NCI-H2029 (cell line): ENCODE measurements at regions not wholly inside any gene's neighbourhood (a gene's known extent, or its start where the extent isn't known, plus 50 kb on each side); places are given as distances from the start of the nearest gene placed in this dataset.
"Not testable (repeated sequence)": the region's sequence is repeated elsewhere in the genome, so short reads cannot be mapped to it uniquely, and the experiment has no call there.

ENCODE experiments used
- DNase-seq: peaks from one replicate; lab custom pipeline; 2025; lab: John Stamatoyannopoulos, UW

- DNase-seq: no peak
Observed at GRCh38 chr9:80836013-80836412, 853.3 kb downstream of the TLE1 start.

GRCh38 chr9:80831751-80832150 lies 857.6 kb downstream of the TLE1 start:
- no peak for DNase-seq

GRCh38 chr9:80811656-80812055 lies 877.7 kb downstream of the TLE1 start:
- no peak for DNase-seq

- DNase-seq: no peak
Observed at GRCh38 chr9:80811003-80811402, 878.3 kb downstream of the TLE1 start.

DNA sequence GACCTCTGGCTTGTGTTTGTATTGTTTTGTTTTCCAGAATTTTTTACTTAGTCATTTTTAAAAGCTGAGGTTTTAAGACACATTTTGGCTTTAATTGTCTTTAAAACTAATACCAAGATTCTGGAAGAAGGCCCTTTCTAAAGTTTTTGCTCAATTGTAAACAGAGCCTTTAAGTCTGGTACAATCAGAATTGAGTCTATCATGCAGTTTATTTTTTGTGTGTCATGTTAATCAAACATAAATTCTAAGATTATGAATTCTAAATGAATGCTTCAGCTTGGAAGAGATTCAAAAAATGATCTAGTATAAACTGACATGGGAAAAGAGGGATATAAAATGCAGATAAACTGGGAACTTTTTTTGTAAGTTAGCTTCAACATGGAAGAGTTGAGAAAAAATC lies 882.7 kb downstream of the TLE1 start:
- no peak for DNase-seq

DNA sequence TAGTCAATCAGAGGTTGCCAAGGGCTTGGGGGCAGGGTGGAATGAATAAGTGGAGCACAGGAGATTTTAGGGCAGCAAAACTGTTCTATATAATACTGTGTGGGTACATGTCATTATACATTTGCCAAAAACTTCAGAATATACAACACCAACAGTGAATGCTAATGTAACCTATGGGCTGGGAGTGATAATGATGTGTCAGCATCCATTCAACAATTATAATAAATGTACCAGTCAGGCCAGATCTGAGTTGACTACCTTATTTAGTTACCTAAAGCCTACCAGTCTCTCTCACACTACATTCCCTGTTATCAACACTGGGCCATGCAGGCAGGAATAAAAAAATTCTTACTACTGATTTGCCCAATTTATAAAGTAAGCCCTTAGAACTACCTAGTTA lies 884.5 kb downstream of the TLE1 start:
- DNase-seq: no peak

- no peak for DNase-seq
Observed at GRCh38 chr9:80797831-80798688, 891.3 kb downstream of the TLE1 start.

GRCh38 chr9:80797101-80797829 lies 892.1 kb downstream of the TLE1 start:
- DNase-seq: no peak

GRCh38 chr9:80796632-80797031 lies 892.7 kb downstream of the TLE1 start:
- no peak for DNase-seq

- no peak for DNase-seq
Observed at GRCh38 chr9:80794197-80794596, 895.1 kb downstream of the TLE1 start.

GRCh38 chr9:80793706-80794105 lies 895.6 kb downstream of the TLE1 start:
- DNase-seq: no peak

DNA sequence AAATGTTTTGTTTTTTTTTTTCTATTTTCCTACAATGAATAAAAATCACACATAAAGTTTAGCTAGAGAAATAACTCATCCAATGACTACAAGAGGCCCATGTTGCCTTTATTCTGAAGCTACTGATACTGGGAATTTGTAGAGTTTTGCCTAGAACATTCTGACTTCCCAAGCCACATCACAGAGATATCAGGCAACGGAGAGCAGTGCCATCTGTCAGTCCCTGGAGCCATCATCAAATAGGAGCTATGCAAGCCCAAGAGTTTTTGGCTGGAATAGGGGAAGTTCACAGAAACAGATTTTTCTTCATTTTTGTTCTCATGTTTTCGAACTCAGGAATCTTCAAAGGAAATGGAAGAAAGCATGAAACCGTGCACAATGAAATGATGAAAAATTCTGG lies 896.6 kb downstream of the TLE1 start:
- no peak for DNase-seq

GRCh38 chr9:80791836-80792235 lies 897.5 kb downstream of the TLE1 start:
- DNase-seq: no peak

DNA sequence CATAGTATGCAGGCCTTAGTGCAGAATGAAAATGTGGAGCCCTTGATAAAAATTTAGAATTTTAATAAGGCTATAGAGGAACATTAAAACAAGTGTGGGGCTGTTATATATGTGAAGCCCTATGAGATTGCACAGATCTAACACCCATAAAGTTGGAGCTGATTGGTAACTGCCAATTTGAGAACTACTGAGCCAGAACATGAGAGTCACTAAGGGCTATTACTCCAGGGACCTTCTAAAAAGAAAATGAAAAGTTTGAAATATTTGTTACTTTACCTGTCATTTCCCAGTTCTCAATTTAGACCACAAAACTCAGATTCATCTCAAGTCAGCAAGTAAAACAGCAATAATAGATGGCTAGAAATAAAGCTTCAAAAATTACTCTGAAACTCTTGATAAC lies 898.6 kb downstream of the TLE1 start:
- no peak for DNase-seq

DNA sequence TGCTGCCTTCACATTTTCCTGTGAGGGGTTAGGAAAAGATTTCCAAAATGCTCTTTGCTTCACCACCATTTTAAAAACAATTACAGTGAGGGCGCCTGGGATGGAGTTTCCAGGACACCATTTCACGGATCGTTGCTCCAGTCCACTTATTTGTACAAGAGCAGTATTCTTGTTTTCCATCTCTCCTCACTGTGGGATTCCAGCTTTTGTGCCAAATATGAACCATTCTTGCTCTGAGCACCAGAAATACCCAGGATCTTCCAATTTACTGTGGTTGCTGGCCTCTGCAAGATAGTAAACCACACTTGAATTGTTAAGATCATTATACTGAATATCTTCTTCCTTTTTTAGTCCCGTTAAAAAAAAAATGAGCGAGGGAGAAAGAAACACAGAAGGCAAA lies 899.5 kb downstream of the TLE1 start:
- no peak for DNase-seq

DNA sequence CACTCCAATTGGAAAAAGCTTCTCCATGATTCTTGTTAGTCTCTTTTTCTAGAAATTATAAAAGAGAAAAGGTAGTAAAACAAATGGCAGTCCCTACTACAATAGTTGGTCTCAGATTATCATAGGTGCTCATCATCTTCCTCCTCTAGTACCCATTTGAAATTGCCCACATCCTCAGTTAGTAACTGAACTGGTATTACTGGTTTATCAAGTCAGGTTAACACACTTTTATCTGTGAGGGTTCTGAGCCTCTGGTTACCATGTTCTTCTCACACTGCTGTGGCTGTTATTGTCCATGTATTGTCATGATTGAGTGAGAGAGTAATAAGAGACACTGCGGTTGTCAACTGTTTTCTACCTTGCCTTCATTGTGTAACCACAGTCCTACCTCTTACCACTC lies 901.7 kb downstream of the TLE1 start:
- peak; percentile 10 for DNase-seq

DNA sequence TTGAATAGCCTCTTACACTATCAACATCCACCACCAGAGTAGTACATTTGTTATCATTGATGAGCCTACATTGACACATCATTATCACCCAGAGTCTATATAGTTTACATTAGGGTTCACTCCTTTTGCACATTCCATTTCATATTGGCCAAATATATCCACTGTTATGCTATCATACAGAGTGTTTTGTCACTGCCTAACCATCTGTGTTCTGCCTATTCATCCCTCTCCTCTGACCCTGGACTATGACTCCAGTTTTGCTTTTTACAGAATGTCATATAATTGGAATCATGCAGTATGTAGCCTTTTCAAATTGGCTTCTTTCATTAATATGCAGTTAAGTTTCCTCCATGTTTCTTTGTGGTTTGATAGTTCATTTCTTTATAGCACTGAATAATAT lies 904.7 kb downstream of the TLE1 start:
- DNase-seq: no peak

DNA sequence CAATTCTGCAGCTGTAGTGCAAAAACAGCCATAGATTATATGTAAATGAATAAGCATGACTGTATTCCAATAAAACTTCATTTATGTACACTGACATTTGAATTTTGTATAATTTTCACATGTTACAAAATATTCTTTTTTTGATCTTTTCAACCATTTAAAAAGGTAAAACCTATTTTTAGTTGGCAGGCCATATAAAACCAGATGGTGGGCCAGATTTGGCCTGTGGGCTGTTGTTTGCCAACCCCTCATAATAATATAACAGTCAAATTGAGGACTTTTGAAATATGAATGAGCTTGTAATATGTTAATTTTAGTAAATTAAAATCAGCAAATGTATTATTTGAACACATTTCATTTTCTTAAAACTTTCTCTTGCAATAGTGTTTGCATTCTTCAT lies 913.4 kb downstream of the TLE1 start:
- DNase-seq: no peak

DNA sequence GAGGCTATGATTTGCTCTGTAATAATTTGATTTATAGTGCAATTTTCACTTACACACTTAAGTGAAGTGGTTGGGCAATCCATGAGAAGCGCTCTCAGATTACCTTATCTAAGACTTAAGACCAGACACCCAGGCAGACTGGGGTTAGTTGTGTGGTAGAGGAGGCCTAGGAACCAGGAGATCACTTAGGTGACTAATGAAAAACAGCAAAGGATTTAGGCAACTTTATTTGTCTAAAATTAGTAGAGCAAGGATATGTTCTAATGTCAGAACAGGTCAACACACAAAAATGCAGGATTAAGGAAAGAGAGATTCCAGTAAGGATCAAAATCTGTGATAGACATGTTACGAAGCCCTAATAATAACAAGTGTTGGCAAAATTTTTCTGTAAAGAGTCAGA lies 913.8 kb downstream of the TLE1 start:
- DNase-seq: peak; percentile 2

GRCh38 chr9:80771555-80772347 lies 917.6 kb downstream of the TLE1 start:
- DNase-seq: no peak

- no peak for DNase-seq
Observed at GRCh38 chr9:80763536-80763935, 925.8 kb downstream of the TLE1 start.

DNA sequence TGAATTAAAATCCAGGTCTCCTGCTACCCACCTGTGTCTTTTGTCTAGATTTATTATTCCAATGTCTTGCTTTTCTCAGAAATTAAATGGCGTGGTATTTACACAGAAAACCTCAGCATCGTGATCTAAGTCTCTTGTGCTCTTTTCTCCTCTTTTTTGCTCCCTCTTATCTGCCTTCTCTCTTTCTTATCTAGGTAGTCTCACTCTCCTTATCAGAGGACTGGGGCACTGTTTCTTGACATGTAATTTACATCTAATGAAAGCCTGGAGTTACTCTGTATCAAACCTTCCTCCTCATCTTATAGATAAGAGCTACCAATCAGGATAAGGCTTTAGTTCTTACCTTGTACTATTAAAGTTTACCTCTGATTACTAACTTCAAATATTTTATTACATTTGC lies 933.8 kb downstream of the TLE1 start:
- no peak for DNase-seq

GRCh38 chr9:80747056-80747455 lies 942.3 kb downstream of the TLE1 start:
- DNase-seq: not testable (repeated sequence)
